GM19372 (cell line): ENCODE measurements at regions not wholly inside any gene's neighbourhood (a gene's known extent, or its start where the extent isn't known, plus 50 kb on each side); places are given as distances from the start of the nearest gene placed in this dataset.

ENCODE experiments used
- ATAC-seq: cut with Tn5 transposase; IDR thresholded peaks from one replicate; pipeline ENCODE4 v1.9.1; 2021; ENCODE audit warnings: mild to moderate bottlenecking, low read depth, moderate library complexity; ENCODE audit not compliant: unreplicated experiment

DNA sequence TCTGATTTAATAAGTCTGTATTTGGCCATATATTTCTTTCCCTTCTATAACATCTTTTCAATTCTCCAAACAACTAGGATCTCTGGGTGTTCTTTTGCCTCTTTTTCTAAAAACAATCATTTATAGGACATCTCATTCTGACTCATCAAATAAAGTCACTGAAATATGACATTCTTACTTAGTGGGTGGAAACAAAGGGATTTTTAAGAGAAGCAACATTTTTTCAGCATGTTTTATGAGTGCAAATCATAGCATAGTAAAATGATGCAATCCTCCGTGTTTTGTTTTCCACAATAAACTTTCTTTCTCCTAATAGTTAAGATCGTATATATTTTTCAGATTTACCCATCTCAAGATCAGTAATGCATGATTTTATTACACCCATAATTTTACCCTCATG is 179.8 kb downstream of the SPCS3 start:
- ATAC-seq: no peak

DNA sequence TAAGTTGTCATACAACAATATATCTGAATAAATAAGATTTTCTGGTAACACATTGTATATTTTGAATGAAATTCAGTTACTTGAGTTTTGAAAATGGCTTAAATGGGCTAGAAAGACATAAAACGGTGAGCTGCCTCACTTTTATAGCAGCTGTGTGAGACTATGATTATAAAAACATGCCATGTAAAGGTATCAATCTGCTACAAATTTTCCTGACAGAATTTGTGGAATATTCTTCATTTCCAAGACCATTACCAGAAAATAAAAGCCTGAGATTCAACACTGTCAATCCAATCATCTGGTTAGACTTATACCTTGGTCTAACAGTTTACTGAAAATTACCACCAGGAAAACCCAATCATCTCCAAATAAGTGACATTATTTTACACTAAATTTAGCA is 181.1 kb downstream of the SPCS3 start:
- ATAC-seq: no peak

DNA sequence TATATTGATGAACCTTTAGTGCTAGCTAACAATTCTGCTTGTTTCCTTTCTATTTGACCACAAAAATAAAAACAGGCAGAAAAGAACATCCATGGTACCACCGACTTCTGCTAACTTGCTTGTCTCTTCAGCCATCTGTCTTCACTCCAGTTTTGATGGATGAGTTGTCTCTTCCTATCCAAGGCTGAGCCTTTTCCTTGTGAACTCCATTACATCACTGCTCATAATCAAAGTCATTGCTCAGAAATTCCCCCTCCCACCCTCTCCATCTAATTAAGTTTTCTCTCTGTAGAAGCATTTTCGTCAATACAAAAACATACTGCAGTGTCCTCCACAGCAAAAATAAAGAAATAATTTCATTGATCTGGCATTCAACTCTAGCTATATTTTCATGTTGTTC is 184.4 kb downstream of the SPCS3 start:
- ATAC-seq: no peak

DNA sequence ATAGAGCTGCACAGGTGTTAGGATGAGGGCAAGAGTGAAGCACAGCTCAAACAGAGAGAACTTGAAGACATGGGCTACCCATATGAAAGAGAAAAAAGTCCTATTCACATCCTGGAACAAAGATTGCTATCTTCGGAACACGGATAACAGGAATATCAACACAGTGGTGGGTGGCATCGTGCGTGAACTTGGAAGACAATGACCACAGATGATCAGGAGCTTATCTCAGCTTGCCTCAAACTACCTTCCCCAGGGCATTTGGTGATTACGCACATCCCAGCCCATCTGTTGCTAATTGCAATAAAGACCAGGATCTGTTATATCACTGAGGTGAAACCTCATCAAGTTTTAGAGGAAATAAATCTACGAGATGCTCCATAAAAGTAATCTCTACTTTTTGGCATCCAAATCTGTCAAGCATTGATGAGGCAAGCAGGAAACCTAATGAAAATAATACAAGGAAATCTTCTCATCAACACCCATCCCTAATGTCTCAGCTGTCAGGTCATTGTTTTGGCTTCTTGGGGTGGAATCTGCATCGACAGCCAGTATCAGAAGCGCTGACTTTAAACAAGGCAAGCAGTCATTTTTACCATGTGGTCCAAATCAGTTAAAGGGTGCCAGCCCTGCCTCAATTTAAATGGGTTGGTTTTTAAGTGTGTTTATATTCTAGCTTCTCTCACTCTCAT is 188.2 kb downstream of the SPCS3 start:
- ATAC-seq: no peak

DNA sequence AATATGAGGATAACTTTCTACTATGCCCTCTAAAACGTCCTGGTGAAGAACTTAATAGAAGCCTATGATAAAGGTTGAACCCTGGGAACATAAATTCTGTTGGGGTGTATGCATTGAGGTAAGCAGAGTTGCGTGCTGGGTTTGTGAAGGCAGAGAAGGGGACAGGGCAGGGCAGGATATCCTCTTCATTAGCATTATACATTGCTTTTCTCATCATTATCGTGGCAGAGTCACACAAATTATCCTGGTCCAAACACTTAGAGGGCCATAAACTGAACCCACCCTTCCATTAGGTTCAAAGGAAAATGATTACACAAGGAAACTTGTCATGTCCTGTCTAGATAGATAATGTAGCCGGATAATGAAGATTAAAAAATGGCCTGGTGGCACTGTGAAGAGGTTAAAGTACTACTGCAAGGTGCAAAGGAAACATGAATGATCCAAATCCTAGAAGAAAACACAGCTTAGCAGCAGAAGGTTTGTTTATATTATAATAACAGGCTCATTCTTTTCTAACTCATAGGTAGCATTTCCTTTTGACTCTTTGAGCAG is 189.1 kb downstream of the SPCS3 start:
- ATAC-seq: no peak

DNA sequence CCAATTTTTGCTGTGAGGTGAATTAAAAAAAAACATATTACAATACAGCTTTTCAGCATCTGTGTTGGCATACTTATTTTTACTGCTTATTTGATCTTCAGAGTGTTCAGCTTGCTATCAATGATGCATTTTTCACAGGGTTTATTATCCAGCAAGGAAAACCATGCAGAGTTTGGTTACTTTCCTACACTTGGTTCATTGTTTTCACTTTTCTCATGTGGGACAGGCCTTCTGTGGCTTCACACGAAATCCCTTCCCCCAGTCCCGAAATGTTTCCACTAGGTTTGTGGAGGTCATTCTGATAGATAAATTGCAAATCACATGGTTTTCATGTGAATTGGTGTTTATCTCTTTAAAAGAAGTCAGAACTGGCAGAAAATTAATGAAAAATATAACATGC is 205.8 kb downstream of the SPCS3 start:
- no peak for ATAC-seq

DNA sequence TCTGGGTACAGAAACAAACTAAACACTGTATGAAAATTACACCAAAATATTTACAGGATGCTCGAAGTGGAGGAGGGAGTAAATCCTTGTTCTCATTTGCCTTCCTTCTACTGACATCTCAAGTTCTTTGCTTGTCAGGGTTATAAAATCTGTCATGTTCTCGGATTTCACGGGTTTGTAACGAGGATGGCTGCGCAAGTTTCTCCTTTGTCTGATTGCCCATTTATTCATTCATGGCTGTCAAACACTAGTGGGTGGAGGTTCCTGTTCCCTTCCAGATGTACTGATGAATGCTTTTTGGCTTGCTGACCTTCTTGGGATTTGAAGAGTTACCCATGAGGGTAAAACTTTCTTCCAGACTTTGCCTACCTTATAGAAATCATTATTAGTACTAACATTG is 206.9 kb downstream of the SPCS3 start:
- ATAC-seq: no peak

DNA sequence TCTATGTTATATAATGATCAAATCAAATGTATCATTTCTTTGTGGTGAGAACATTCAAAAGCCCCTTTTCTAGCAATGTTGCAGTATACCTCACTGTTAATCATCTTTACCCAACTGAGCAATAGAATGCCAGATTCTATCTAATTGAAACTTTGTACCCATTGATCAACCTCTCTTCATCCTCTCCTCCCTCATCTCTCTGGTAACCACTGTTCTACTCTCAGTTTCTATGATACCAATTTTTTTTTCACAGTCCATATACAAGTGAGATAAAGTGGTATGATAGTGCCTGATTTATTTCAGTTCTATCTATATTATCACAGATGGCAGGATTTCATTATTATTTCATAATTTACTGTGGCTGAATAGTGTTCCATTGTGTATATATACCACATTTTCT is 209.8 kb downstream of the SPCS3 start:
- ATAC-seq: no peak

DNA sequence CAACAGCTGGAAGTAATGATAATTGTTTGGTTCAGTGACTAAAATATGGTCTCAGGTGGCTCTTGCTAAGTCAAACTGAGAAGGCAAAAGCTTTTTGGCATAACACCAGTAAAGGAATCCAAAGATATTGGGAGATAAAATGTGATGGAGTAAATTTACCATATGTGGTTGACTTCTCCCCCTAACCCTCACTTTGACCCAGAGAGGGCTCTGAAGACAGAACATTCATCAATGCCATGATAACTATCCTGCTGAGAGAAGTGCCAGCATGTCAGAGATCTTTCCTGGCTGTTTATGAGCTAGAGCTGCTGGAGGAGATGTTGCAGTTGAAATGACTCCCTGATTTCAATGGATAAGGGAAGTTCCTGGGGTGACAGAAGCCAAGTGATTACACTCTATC is 213.4 kb downstream of the SPCS3 start:
- no peak for ATAC-seq

DNA sequence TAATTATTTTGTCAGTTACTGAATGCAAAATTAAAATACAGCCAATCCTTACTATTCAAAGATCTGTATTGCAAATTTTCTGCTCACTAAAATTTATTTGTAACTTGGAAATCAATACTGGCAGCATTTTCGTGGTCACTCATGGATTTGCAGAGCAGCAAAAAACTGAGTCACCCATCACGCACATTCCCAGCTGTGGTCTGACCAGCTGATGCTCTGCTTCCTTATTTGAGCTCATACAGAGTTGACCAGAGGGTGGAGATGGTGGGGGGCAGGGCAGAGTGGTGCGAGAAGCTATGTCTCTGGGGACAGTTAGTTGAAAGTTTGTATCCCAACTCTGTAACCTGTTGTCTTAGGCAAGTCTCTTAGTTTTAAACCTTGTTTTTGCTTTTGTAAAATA is 214.8 kb downstream of the SPCS3 start:
- no peak for ATAC-seq

DNA sequence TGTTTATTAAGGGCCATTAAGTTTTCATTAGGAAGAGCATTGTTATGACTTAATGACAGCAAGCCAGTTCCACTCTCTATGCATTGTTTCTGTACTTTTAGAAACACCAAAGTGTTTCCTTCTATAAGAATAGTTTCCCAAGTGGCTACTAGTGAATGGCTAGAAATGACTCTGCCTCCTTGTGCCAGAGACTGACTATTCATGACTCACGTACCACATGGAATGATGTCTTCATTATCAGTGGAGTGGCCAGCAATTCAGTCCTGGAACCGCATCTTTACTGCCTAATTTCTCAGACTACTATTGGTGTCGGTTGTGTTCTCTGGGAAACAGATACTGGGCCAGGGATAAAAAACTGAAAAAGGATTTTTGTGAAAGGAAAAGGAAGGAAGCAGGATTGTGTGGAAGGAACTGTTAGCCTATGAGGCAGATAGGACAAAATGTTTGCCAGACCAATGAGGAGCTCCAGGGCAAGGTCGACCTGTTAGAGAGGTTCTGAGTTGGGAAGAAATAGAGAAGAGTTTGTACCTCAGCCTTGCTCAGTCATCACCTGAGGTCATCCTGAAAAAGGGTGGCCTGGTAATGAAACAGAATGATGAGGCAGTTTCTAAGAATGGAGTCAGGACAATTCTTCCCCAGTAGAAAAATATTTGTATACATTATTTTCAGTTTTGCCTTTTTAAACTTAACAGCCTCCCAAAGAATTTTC is 218.6 kb downstream of the SPCS3 start:
- no peak for ATAC-seq

DNA sequence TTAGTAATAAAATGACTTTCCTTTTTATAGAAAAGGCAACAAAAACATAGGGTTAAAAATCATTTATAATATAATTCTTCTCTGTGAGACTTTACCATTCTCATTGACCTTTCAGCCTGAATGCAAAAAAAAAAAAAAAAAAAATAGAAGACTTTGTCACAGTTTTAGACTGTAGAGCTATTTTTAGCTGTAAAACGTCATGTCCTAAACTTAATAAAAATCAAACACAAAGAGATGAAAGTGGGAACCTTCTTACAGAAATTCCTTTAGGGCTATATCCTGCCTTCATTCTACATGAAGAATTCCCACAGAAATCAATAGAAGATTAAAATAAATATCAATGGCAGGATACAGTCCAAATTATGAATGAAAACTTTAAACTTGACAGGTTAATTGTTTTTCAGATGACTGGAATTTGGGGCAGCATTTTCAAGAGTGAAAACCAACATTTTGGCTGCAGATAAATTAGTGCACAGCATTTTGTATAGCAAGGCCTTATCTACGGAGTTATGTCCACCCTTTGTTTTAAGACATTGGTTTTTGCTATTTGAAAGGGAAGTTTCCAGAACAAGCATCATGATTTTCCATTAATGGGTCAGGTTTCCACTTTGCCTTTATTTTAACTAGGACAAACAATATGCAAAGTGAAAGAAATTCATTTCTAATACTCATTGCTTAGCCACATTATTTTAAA is 219.5 kb downstream of the SPCS3 start:
- ATAC-seq: no peak

DNA sequence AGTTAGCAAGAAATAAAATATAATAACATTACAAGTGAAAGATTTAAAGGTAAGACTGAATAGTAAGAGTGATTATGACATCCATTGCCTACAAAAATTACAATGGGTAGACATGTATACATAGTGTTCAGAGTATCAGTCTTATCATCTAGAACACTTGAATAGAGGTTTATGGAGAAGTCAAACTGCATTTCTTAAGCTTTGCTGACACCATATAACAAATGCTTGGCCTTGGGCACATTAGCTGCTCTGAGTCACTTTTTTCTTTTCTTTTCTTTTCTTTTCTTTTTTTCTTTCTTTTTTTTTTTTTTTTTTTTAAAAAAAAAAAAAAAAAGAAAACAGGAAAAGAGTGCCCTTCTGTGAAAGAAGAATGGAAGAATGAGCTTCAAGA is 220.0 kb downstream of the SPCS3 start:
- ATAC-seq: no peak

DNA sequence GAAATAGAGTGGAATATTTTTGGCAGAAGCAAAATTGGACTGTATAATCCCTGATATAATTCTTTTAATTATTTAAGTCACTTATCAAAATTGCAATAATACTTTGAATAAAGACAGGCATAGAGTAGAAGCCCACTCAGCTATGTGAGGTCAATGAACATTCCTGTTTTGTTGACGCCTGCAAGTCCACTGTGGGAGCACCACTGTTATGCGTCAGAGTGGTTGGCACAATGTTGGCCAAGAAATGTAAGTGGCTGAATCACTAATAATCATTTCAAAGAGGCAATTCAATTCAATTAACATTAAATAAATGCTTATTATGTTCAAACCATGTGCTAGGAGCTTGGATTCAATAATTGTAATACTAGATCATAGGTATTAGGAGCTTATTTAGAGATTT is 221.0 kb downstream of the SPCS3 start:
- no peak for ATAC-seq

DNA sequence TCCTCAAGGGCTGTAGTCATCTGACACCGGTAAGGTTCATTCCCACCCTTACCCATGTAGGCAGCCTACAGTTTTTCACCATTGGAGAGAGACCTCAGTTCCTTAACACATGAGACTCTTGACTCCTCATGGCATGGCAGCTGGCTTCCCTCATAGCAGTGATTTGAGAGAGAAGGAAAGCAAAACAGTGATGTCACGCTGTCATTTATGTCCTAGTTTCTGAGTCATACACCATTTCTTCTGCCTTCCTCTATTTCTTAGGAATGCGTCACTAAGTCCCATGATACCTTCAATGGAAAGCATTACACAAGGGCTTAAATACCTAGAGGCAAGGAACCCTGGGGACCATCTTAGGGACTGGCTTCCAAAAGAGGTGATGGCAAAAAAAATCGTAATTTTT is 226.1 kb downstream of the SPCS3 start:
- no peak for ATAC-seq

DNA sequence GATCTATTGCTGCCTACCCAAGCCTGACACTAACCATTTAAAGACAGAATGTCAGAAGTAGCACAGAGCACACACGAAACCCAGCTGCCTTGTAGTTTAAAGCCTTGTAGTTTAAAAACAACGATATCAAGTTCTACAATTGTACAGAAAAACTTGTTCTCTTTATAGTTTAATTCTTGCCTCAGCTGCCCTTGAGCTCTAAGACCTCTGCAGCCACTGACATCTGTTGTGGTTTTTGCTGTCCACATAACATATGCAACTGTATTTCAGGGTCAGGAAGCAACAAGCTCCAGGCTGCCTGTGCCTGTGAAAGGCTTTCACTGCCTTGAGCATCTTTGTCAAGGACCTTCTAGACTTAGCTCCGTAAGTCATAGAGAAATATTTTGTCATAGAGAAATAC is 227.2 kb downstream of the SPCS3 start:
- ATAC-seq: no peak

DNA sequence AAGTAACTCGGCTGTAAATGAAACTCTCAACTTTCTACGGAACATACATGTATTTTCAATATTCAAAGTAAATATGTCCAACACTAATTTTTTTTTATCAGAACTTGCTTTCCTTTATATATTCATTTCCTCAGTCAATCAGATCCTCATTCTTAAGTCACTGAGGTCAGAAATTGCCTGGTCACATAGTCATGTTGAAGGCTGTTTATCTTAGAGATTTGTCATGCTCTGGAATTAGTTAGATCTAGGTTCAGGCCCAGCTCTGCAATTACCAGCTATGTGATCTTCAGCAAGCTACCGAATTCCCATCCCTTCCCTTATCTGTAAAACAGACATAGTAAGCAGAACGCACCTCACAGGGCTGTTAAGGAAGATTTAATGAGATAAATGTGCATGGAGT is 228.8 kb downstream of the SPCS3 start:
- no peak for ATAC-seq

DNA sequence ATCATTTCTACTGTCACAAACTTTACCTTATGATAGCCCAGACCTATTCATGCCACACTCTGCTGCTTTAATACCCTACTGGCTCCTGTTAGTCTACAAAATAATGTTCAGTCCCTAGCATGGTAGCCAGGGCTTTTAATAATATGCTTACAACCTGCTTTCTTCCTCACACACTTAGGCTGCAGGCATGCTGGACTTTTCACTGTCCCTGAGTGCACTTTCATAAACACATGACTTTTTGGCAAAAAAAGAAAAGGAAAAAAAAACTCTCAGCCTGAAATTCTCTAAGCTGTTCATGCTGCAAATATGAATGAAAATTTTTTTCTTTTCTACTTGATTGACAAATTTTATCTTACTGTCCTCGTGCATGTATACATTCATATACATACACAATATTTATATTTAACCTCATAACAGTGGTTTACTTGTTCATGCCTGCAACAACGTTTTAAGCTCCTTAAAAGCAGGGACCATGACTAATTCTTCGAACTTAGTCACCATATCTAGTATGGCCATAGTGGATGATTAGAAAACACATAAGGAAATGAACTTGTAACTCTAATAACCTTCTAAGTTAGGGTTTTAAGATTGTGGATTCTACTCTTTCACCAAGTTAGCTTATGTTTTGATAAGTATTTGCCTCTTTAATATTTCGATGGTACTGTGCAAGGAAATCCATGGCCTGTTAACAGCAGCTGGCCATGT is 229.5 kb downstream of the SPCS3 start:
- ATAC-seq: no peak

DNA sequence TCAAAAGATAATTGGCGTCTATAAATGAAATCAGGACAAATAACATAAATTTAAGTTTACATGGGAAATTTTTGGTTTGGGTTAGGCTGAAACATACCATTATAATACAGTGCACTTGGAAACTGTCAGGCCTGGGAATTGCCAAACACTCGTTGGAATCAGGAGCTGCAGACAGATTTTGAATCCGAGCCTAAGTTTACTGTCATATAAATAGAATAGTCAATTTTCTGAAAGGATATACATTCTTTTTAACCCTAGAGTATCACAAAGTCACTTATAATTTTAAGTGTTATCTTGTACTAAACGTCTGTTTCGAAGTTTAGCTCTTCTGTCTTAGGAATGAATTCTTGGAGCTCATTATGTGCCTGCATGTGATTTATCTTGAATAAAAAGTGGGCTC is 234.1 kb downstream of the VEGFC start:
- ATAC-seq: no peak

DNA sequence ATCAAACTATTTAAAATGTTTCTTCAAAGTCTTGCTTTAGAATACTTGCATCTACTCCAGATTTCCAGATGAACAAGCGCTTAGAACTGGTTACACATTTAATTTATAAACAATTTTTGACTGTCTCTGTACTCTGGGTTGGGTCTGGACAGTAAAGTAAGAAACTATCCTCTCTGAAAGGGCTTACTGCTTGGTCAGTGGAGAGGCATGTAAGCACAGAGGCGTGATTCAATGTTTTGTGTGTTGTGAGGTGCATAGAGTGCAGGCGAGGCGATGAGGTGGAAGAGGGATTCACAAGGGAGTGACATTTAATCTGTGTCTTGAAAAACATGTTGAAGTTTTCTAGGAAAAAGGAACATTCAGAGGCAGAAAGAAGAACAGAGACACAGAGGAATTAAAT is 231.4 kb downstream of the VEGFC start:
- ATAC-seq: no peak

DNA sequence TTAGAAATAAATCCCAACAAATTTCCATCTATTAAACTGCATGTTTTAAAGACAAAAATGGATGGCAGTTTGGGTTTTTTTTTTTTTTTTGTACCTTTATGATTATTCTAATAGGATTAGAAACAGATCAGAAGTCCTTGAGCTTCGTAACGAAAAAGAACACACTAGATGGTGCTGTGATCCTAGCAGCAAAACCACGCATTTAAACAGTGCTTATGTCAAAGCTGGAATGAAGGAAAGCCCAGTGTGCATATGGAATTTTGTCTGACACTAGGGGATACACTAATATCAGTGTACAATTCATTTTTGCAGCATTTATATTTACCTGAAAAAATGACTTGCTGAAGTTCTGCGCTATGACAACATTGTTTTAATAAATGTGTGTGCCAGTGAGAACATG is 229.1 kb downstream of the VEGFC start:
- ATAC-seq: no peak
